K562 (cell line): ENCODE measurements at regions not wholly inside any gene's neighbourhood (a gene's known extent, or its start where the extent isn't known, plus 50 kb on each side); places are given as distances from the start of the nearest gene placed in this dataset.

ENCODE experiments used
- ATAC-seq: fragments of 200-7000 bp; cut with Tn5 transposase; 3 replicates; pipeline ENCODE4 v1.9.1; 2020; ENCODE audit warnings: moderate library complexity
- BruUV-seq: library from RNA; stranded (reverse); fragments of 400-500 nt; replicated peaks from 2 replicates; lab custom pipeline; 2021; lab: Mats Ljungman, UMichigan
- CTCF ChIA-PET: fragments of 300-600 bp; formaldehyde crosslinking; extraction: SDS; loops from one replicate; lab custom pipeline; 2021; ENCODE audit warnings: low intra/inter-chr PET ratio; lab: Yijun Ruan, JAX
- POLR2A ChIA-PET: fragments of 300-600, 350-650 bp; sonication (Branson Sonifier 250); formaldehyde crosslinking; extraction: SDS; loops from one replicate; lab custom pipeline; 2021; ENCODE audit warnings: antibody characterized with exemption, inconsistent platforms; lab: Yijun Ruan, JAX
- DNase-seq, 4 experiments: peaks; one replicate each; pipeline versions ENCODE4 v3.0.0 to v3.0.0-alpha.2; 2011 to 2018; ENCODE audit warnings: low spot score in 3 of 4, mixed read lengths in 3 of 4; ENCODE audit errors: extremely low read depth in 1 of 4
- FAIRE-seq: peaks from 2 replicates; lab custom pipeline; 2011; peaks lifted over from hg19 to GRCh38; lab: Jason Lieb, UNC
- H2AFZ ChIP-seq: 2 replicates; pipeline ENCODE4 v1.6.0; 2011; ENCODE audit warnings: low read depth, low read length, control low read depth, inconsistent platforms
- H3K27ac ChIP-seq: fragments of 200-600 bp; 3 replicates; pipeline ENCODE4 v1.8.0; 2011; ENCODE audit warnings: low read depth, mild to moderate bottlenecking, control low read depth, inconsistent platforms, low read length, moderate library complexity, mixed read lengths; ENCODE audit errors: extremely low read depth
- H3K27me3 ChIP-seq, 2 experiments: fragments of 300-600 bp in 1 of 2; 2 replicates in 1 of 2; 3 replicates in 1 of 2; pipeline versions ENCODE4 v1.6.0 to v1.8.0; 2011; ENCODE audit warnings: inconsistent platforms in 2 of 2, low read length in 2 of 2, mild to moderate bottlenecking in 1 of 2, mixed read lengths in 1 of 2, moderate library complexity in 1 of 2; ENCODE audit not compliant: control insufficient read depth in 2 of 2, insufficient read depth in 2 of 2
- H3K36me3 ChIP-seq: fragments of 300-600 bp; 3 replicates; pipeline ENCODE4 v1.8.0; 2011; ENCODE audit warnings: mild to moderate bottlenecking, low read length, inconsistent platforms; ENCODE audit not compliant: control insufficient read depth, insufficient read depth
- H3K4me1 ChIP-seq, 2 experiments: fragments of 200-600 bp in 1 of 2; replicated peaks in 1 of 2; 2 replicates in 1 of 2; 3 replicates in 1 of 2; pipeline versions ENCODE4 v1.5.1 to v1.8.0; 2011; ENCODE audit warnings: inconsistent platforms in 2 of 2, low read length in 2 of 2, mild to moderate bottlenecking in 1 of 2, mixed read lengths in 1 of 2, moderate library complexity in 1 of 2; ENCODE audit not compliant: control insufficient read depth in 2 of 2, insufficient read depth in 2 of 2
- H3K4me2 ChIP-seq: 2 replicates; pipeline ENCODE4 v1.6.1; 2011; ENCODE audit warnings: low read length, control low read depth, inconsistent platforms, mixed read lengths; ENCODE audit not compliant: insufficient read depth
- H3K4me3 ChIP-seq: fragments of 200-600 bp; sonication (generic), shearing (Covaris generic); 2 replicates; pipeline ENCODE4 v1.5.1; 2016; ENCODE audit warnings: control low read depth, inconsistent platforms
- H3K79me2 ChIP-seq: fragments of 200-600 bp; 3 replicates; pipeline ENCODE4 v1.8.0; 2011; ENCODE audit warnings: low read length, inconsistent platforms; ENCODE audit not compliant: control insufficient read depth, insufficient read depth
- H3K9ac ChIP-seq, 2 experiments: 2 replicates each; pipeline versions ENCODE4 v1.6.0 to v1.6.1; 2011; ENCODE audit warnings: low read depth in 2 of 2, low read length in 2 of 2, control low read depth in 1 of 2, inconsistent platforms in 1 of 2, mild to moderate bottlenecking in 1 of 2, mixed read lengths in 1 of 2; ENCODE audit not compliant: insufficient read depth in 1 of 2
- H3K9me1 ChIP-seq: one replicate; pipeline ENCODE4 v1.6.0; 2011; ENCODE audit warnings: inconsistent platforms, mild to moderate bottlenecking, low read length, moderate library complexity; ENCODE audit not compliant: control insufficient read depth, insufficient read depth
- H3K9me3 ChIP-seq: replicated peaks from 2 replicates; pipeline ENCODE4 v1.5.1; 2011; ENCODE audit warnings: low read depth, low read length, inconsistent platforms; ENCODE audit not compliant: control insufficient read depth, insufficient read depth
- H4K20me1 ChIP-seq: replicated peaks from 2 replicates; pipeline ENCODE4 v1.6.1; 2011; ENCODE audit warnings: low read length, inconsistent platforms, mixed read lengths; ENCODE audit not compliant: control insufficient read depth, insufficient read depth
- ARID3A ChIP-seq: IDR thresholded peaks from 2 replicates; pipeline ENCODE4 v1.6.1; 2012; ENCODE audit warnings: low read depth, low read length, improper control_type of control experiment, borderline replicate concordance
- DNMT1 ChIP-seq: fragments of 450-650 bp; IDR thresholded peaks from 2 replicates; pipeline ENCODE4 v1.6.1; 2016; ENCODE audit warnings: antibody characterized with exemption, mild to moderate bottlenecking
- HDAC6 ChIP-seq: IDR thresholded peaks from 2 replicates; pipeline ENCODE4 v1.6.1; 2012; ENCODE audit warnings: low read depth, mild to moderate bottlenecking, control low read depth, inconsistent platforms, low read length, moderate library complexity
- MGA ChIP-seq: fragments of 450-650 bp; IDR thresholded peaks from 2 replicates; pipeline ENCODE4 v1.6.1; 2016; ENCODE audit warnings: mild to moderate bottlenecking, moderate library complexity
- NFATC3 ChIP-seq: fragments of 450-650 bp; IDR thresholded peaks from 2 replicates; pipeline ENCODE4 v1.6.1; 2017; ENCODE audit warnings: mild to moderate bottlenecking
- SMARCC2 ChIP-seq: fragments of 450-650 bp; IDR thresholded peaks from 2 replicates; pipeline ENCODE4 v1.6.1; 2017; ENCODE audit warnings: antibody characterized with exemption, moderate library complexity, mild to moderate bottlenecking, low read depth
- ZNF431 ChIP-seq: sonication (generic); formaldehyde crosslinking; IDR thresholded peaks from 2 replicates; pipeline ENCODE4 v1.8.0; 2022; ENCODE audit warnings: mild to moderate bottlenecking, missing genetic modification reagents
- WGBS: fragments of 100-300 bp; shearing (Covaris generic); methylation state at CpG from one replicate; pipeline ENCODE4 v1.1.6; 2016; ENCODE audit warnings: low coverage, mixed read lengths; ENCODE audit not compliant: insufficient coverage; ENCODE audit errors: missing lambda C conversion rate; 5-methylcytosine and 5-hydroxymethylcytosine counted together
- in situ Hi-C: fragments of 300-500 bp; cut with MboI; formaldehyde crosslinking; loops from 4 replicates; pipeline ENCODE4 v1.15.0; 2018; ENCODE audit warnings: inconsistent platforms, mixed read lengths
- intact Hi-C: fragments of 100-400 bp; cut with micrococcal nuclease; formaldehyde crosslinking; loops from 2 replicates; pipeline ENCODE4 v1.14.2; 2022

- in situ Hi-C loops (no loop called here), intact Hi-C loops (no loop called here)
- no peaks in the 10 kb centered on the region for H3K79me2 ChIP-seq
- H4K20me1 ChIP-seq, result no peaks in the 10 kb centered on the region
- no peaks in the 10 kb centered on the region for H3K27me3 ChIP-seq
- no peak overlapping the region for H3K4me3 ChIP-seq
- CTCF ChIA-PET, result no interaction called here
- H3K9me1 ChIP-seq, result no peaks in the 10 kb centered on the region
- no peak for DNase-seq
- no peak for FAIRE-seq
- no TSS peak for BruUV-seq
- no peak overlapping the region for H2AFZ ChIP-seq
- no peak for ATAC-seq
- WGBS, result 14% methylated on average over 1 of the region's 1 CpG
- H3K9me3 ChIP-seq, result no peaks in the 10 kb centered on the region
- H3K36me3 ChIP-seq, result no peaks in the 10 kb centered on the region
- no peak overlapping the region for H3K9ac ChIP-seq
- no peak overlapping the region for H3K27ac ChIP-seq
- POLR2A ChIA-PET, result no interaction called here
- no peaks in the 10 kb centered on the region for H3K4me1 ChIP-seq
- H3K4me2 ChIP-seq, result no peak overlapping the region
- no peak for TF ChIP-seq ARID3A
- TF ChIP-seq MGA, result no peak
- TF ChIP-seq HDAC6, result no peak
- TF ChIP-seq NFATC3, result no peak
- TF ChIP-seq SMARCC2, result no peak
- no peak for TF ChIP-seq DNMT1
- TF ChIP-seq ZNF431 (CRISPR knock-in tag), result no peak
Measured at GRCh38 chr13:58978331-58978730, 1185.4 kb downstream of the DIAPH3 start.
